ENCODE measurements at regions not wholly inside any gene's neighbourhood (a gene's known extent, or its start where the extent isn't known, plus 50 kb on each side); places are given as distances from the start of the nearest gene placed in this dataset.

DNA sequence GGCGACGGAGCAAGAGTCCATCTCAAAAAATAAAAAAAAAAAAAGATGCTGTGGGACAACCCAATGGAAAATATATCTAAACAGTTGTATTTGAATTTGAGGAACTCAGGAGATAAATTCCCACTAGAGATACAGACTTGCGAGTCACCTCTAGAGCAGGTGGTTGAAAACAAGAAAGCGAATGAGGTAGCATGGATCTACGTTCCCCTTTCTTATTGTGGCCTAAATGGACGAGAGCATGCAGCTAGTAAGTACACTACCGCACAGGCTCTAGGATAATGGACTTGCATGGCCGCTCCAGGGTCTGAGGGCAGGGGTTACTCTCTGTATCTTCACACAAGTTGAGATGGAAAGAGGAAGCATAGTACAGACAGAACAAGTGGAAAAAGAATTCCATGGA lies 63.5 kb upstream of the TGFBR2 start:
- TF ChIP-seq POLR2A (IDR thresholded peaks at IDR 0.05) = no peak
- TF ChIP-seq CTCF (IDR thresholded peaks at IDR 0.05) = no peak
